ENCODE measurements at regions not wholly inside any gene's neighbourhood (a gene's known extent, or its start where the extent isn't known, plus 50 kb on each side); places are given as distances from the start of the nearest gene placed in this dataset.

GRCh38 chr2:189951791-189952535 is 110.6 kb downstream of the MSTN start:
- Mint-ChIP-seq H3K27ac (no peak overlapping the region), H3K9me3 (no peaks in the 10 kb centered on the region), H3K4me3 (no peak overlapping the region), H3K4me1 (ENCODE audit: unreplicated experiment) (no peaks in the 10 kb centered on the region), H3K36me3 (no peaks in the 10 kb centered on the region), H3K27me3 (no peaks in the 10 kb centered on the region)
- no peak for DNase-seq (ENCODE audit: extremely low spot score, unreplicated experiment)
- TF ChIP-seq CTCF (conservative IDR thresholded peaks at IDR 0.05): no peak

- Mint-ChIP-seq H3K9me3 (peaks cover 17% of the 10 kb centered on the region), H3K36me3 (no peaks in the 10 kb centered on the region), H3K27ac (no peak overlapping the region), H3K4me3 (no peak overlapping the region), H3K27me3 (no peaks in the 10 kb centered on the region), H3K4me1 (ENCODE audit: unreplicated experiment) (no peaks in the 10 kb centered on the region)
- no peak for TF ChIP-seq CTCF (conservative IDR thresholded peaks at IDR 0.05)
- DNase-seq (ENCODE audit: extremely low spot score, unreplicated experiment): no peak
These were observed 119.5 kb downstream of the MSTN start for GRCh38 chr2:189943009-189943408.

GRCh38 chr2:189940913-189941312 is 121.6 kb downstream of the MSTN start:
- H3K4me1 Mint-ChIP-seq (ENCODE audit: unreplicated experiment): no peaks in the 10 kb centered on the region
- no peak for TF ChIP-seq CTCF (conservative IDR thresholded peaks at IDR 0.05)
- no peak overlapping the region for H3K27ac Mint-ChIP-seq
- peaks cover 17% of the 10 kb centered on the region for H3K9me3 Mint-ChIP-seq
- H3K4me3 Mint-ChIP-seq: no peak overlapping the region
- H3K36me3 Mint-ChIP-seq: no peaks in the 10 kb centered on the region
- no peaks in the 10 kb centered on the region for H3K27me3 Mint-ChIP-seq
- no peak for DNase-seq (ENCODE audit: extremely low spot score, unreplicated experiment)

- Mint-ChIP-seq H3K4me3 (no peak overlapping the region), H3K27ac (no peak overlapping the region), H3K9me3 (peaks cover 8% of the 10 kb centered on the region), H3K27me3 (no peaks in the 10 kb centered on the region), H3K36me3 (no peaks in the 10 kb centered on the region), H3K4me1 (ENCODE audit: unreplicated experiment) (no peaks in the 10 kb centered on the region)
- TF ChIP-seq CTCF (conservative IDR thresholded peaks at IDR 0.05): no peak
- no peak for DNase-seq (ENCODE audit: extremely low spot score, unreplicated experiment)
These were observed 124.8 kb downstream of the MSTN start for GRCh38 chr2:189937691-189938090.

- no peak for DNase-seq (ENCODE audit: extremely low spot score, unreplicated experiment)
- no peak for TF ChIP-seq CTCF (conservative IDR thresholded peaks at IDR 0.05)
- no peaks in the 10 kb centered on the region for H3K27me3 Mint-ChIP-seq
- no peaks in the 10 kb centered on the region for H3K4me1 Mint-ChIP-seq (ENCODE audit: unreplicated experiment)
- H3K9me3 Mint-ChIP-seq: no peaks in the 10 kb centered on the region
- H3K36me3 Mint-ChIP-seq: no peaks in the 10 kb centered on the region
- no peak overlapping the region for H3K4me3 Mint-ChIP-seq
- no peak overlapping the region for H3K27ac Mint-ChIP-seq
These were observed 128.6 kb downstream of the MSTN start for GRCh38 chr2:189933911-189934399.

Measured in type B pancreatic cell (in vitro differentiated cells).